OCI-LY7 (cell line): ENCODE measurements at regions not wholly inside any gene's neighbourhood (a gene's known extent, or its start where the extent isn't known, plus 50 kb on each side); places are given as distances from the start of the nearest gene placed in this dataset.

Experiments
- CTCF ChIP-seq: fragments of 200-600 bp; sonication (generic); conservative IDR thresholded peaks from 2 replicates; pipeline ENCODE4 v1.5.1; 2014; ENCODE audit warnings: mild to moderate bottlenecking, antibody characterized with exemption, low read length, moderate library complexity, mixed read lengths
- EZH2phosphoT487 ChIP-seq: fragments of 200-600 bp; sonication (generic); IDR thresholded peaks from 2 replicates; pipeline ENCODE4 v1.6.1; 2018; ENCODE audit warnings: low read depth, borderline replicate concordance, mild to moderate bottlenecking, mixed run types, antibody characterized with exemption, low read length, moderate library complexity, mixed read lengths

GRCh38 chr2:144749188-144749587 lies 229.3 kb upstream of the ZEB2 start:
- TF ChIP-seq CTCF (no peak), EZH2phosphoT487 (no peak)
